MCF 10A (cell line): ENCODE measurements at regions not wholly inside any gene's neighbourhood (a gene's known extent, or its start where the extent isn't known, plus 50 kb on each side); places are given as distances from the start of the nearest gene placed in this dataset.

Experiments used
- BruUV-seq: library from RNA; stranded (reverse); fragments of 400-500 nt; replicated peaks from 2 replicates; lab custom pipeline; 2021; lab: Mats Ljungman, UMichigan
- CTCF ChIA-PET: fragments of 300-600 bp; sonication (Branson Sonifier 250); formaldehyde crosslinking; extraction: SDS; loops from one replicate; lab custom pipeline; 2021; ENCODE audit warnings: antibody characterized with exemption, inconsistent platforms; lab: Yijun Ruan, JAX
- POLR2A ChIA-PET: fragments of 300-600, 350-650 bp; sonication (Branson Sonifier 250); formaldehyde crosslinking; extraction: SDS; loops from one replicate; lab custom pipeline; 2020; ENCODE audit warnings: antibody characterized with exemption, inconsistent platforms; lab: Yijun Ruan, JAX
- DNase-seq: peaks from one replicate; pipeline ENCODE4 v3.0.0-alpha.2; 2018; ENCODE audit not compliant: unreplicated experiment
- H3K27ac Mint-ChIP-seq: one replicate; pipeline ENCODE4 v1.8.0; 2022; ENCODE audit warnings: mild to moderate bottlenecking, low read depth, mixed read lengths; ENCODE audit not compliant: unreplicated experiment
- H3K27me3 Mint-ChIP-seq: one replicate; pipeline ENCODE4 v1.8.0; 2022; ENCODE audit warnings: mixed read lengths; ENCODE audit not compliant: insufficient read depth, unreplicated experiment
- H3K36me3 Mint-ChIP-seq: one replicate; pipeline ENCODE4 v1.8.0; 2022; ENCODE audit warnings: mild to moderate bottlenecking, moderate library complexity, mixed read lengths; ENCODE audit not compliant: insufficient read depth, unreplicated experiment
- H3K4me1 Mint-ChIP-seq: one replicate; pipeline ENCODE4 v1.8.0; 2022; ENCODE audit warnings: mixed read lengths; ENCODE audit not compliant: insufficient read depth, unreplicated experiment
- H3K4me3 Mint-ChIP-seq: one replicate; pipeline ENCODE4 v1.8.0; 2022; ENCODE audit warnings: mild to moderate bottlenecking, moderate library complexity, mixed read lengths; ENCODE audit not compliant: unreplicated experiment
- H3K9me3 Mint-ChIP-seq: one replicate; pipeline ENCODE4 v1.8.0; 2022; ENCODE audit warnings: mixed read lengths; ENCODE audit not compliant: unreplicated experiment
- CTCF ChIP-seq: fragments of 200-600 bp; IDR thresholded peaks from one replicate; pipeline ENCODE4 v1.8.0; 2022; ENCODE audit warnings: antibody characterized with exemption, mild to moderate bottlenecking; ENCODE audit not compliant: unreplicated experiment
- intact Hi-C: fragments of 100-400 bp; cut with micrococcal nuclease; formaldehyde crosslinking; loops from 2 replicates; pipeline ENCODE4 v1.14.1; 2022

GRCh38 chr1:222165629-222166028 is 382.3 kb downstream of the HHIPL2 start:
- no peak overlapping the region for H3K27ac Mint-ChIP-seq
- no peak for DNase-seq
- H3K9me3 Mint-ChIP-seq = peaks cover 15% of the 10 kb centered on the region
- BruUV-seq = no TSS peak
- ChIA-PET CTCF (interaction anchor here (0.6 to 1.8 kb wide), 19 partner anchors 10 to 1080 kb away, joined by 3 to 18 read pairs (median 3); partner anchors contain the start of gene DUSP10), POLR2A (interaction anchor here (0.6 to 1.4 kb wide), 11 partner anchors 16 to 1117 kb away, joined by 3 to 6 read pairs (median 4); partner anchors contain the start of gene DUSP10)
- H3K4me3 Mint-ChIP-seq = no peak overlapping the region
- peaks cover 16% of the 10 kb centered on the region for H3K4me1 Mint-ChIP-seq
- no peaks in the 10 kb centered on the region for H3K27me3 Mint-ChIP-seq
- no peak for TF ChIP-seq CTCF
- H3K36me3 Mint-ChIP-seq = no peaks in the 10 kb centered on the region
- intact Hi-C loops = loop anchor here (2.0 to 10.0 kb wide), 4 partner anchors 158 to 901 kb away; no protein-coding TSS in a partner anchor

- no peak for TF ChIP-seq CTCF
- Mint-ChIP-seq H3K27ac (no peak overlapping the region), H3K9me3 (peaks cover 7% of the 10 kb centered on the region), H3K4me1 (peaks cover 16% of the 10 kb centered on the region), H3K27me3 (no peaks in the 10 kb centered on the region), H3K36me3 (no peaks in the 10 kb centered on the region), H3K4me3 (no peak overlapping the region)
- ChIA-PET CTCF (interaction anchor here (0.6 to 3.2 kb wide), 7 partner anchors 17 to 1267 kb away, joined by 3 to 14 read pairs (median 3); no protein-coding TSS in a partner anchor), POLR2A (interaction anchor here (0.7 to 1.9 kb wide), 3 partner anchors 420 to 509 kb away, joined by 3 to 4 read pairs (median 3); partner anchors contain the start of gene DUSP10)
- no TSS peak for BruUV-seq
- DNase-seq = no peak
- intact Hi-C loops = loop anchor here (10.0 kb wide), 1 partner anchor 899 kb away; no protein-coding TSS in a partner anchor
These were observed 384.0 kb downstream of the HHIPL2 start for GRCh38 chr1:222163895-222164294.

- no peaks in the 10 kb centered on the region for H3K36me3 Mint-ChIP-seq
- no peak overlapping the region for H3K27ac Mint-ChIP-seq
- H3K27me3 Mint-ChIP-seq = no peaks in the 10 kb centered on the region
- intact Hi-C loops = loop anchor here (10.0 kb wide), 1 partner anchor 897 kb away; no protein-coding TSS in a partner anchor
- no peak for TF ChIP-seq CTCF
- BruUV-seq = no TSS peak
- peaks cover 16% of the 10 kb centered on the region for H3K9me3 Mint-ChIP-seq
- ChIA-PET CTCF (interaction anchor here (0.6 to 3.2 kb wide), 2 partner anchors 651 to 683 kb away, joined by 3 to 14 read pairs; no protein-coding TSS in a partner anchor), POLR2A (interaction anchor here (1.3 kb wide), 1 partner anchor 210 kb away, joined by 3 read pairs; no protein-coding TSS in a partner anchor)
- DNase-seq = no peak
- no peaks in the 10 kb centered on the region for H3K4me1 Mint-ChIP-seq
- no peak overlapping the region for H3K4me3 Mint-ChIP-seq
These were observed 386.2 kb downstream of the HHIPL2 start for GRCh38 chr1:222161676-222162075.

GRCh38 chr1:222157612-222158011 is 390.3 kb downstream of the HHIPL2 start:
- Mint-ChIP-seq H3K27me3 (no peaks in the 10 kb centered on the region), H3K36me3 (no peaks in the 10 kb centered on the region), H3K4me1 (no peaks in the 10 kb centered on the region), H3K27ac (no peak overlapping the region), H3K4me3 (no peak overlapping the region), H3K9me3 (peaks cover 16% of the 10 kb centered on the region)
- BruUV-seq = no TSS peak
- intact Hi-C loops = no loop called here
- DNase-seq = no peak
- no peak for TF ChIP-seq CTCF
- ChIA-PET CTCF (interaction anchor here (1.1 to 3.6 kb wide), 3 partner anchors 8 to 298 kb away, joined by 3 to 12 read pairs (median 5); no protein-coding TSS in a partner anchor), POLR2A (no interaction called here)
